Erythroblast (primary cell): ENCODE measurements at regions not wholly inside any gene's neighbourhood (a gene's known extent, or its start where the extent isn't known, plus 50 kb on each side); places are given as distances from the start of the nearest gene placed in this dataset.

Source experiments
- GATA1 ChIP-seq: IDR thresholded peaks from 2 replicates; pipeline ENCODE4 v1.6.1; 2011; ENCODE audit warnings: low read depth, mild to moderate bottlenecking, control low read depth, low read length, moderate library complexity
- POLR2A ChIP-seq: IDR thresholded peaks from 2 replicates; pipeline ENCODE4 v1.6.1; 2011; ENCODE audit warnings: mild to moderate bottlenecking, low read length

DNA sequence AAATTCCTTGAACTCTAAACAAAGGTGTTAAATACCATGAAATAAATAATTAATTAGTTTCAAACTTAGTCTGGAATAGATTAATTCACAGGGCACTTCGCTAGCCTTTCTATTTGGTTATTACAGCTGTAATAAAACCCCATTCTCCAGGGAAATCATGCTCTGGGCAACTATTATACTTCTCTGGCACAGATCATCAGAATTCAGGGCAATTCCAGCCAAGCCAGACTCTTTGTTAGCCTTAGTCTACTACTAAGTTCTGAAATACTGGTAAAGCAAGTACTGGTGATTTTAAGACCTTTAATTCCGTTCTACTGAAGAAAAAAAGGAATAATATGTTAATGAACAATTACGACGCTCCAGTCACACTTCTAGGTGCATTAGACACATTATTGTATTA, 123.4 kb upstream of the PDE1A start:
- TF ChIP-seq POLR2A (no peak), GATA1 (no peak)
